GM21528 (cell line): ENCODE measurements at regions not wholly inside any gene's neighbourhood (a gene's known extent, or its start where the extent isn't known, plus 50 kb on each side); places are given as distances from the start of the nearest gene placed in this dataset.
"Not testable (repeated sequence)": the region's sequence is repeated elsewhere in the genome, so short reads cannot be mapped to it uniquely, and the experiment has no call there.

Experiments used
- ATAC-seq: cut with Tn5 transposase; IDR thresholded peaks from one replicate; pipeline ENCODE4 v1.9.1; 2021; ENCODE audit warnings: mild to moderate bottlenecking, moderate library complexity; ENCODE audit not compliant: unreplicated experiment, low FRiP score

GRCh38 chr11:25159341-25159740 lies 662.5 kb downstream of the LUZP2 start:
- ATAC-seq: no peak

- no peak for ATAC-seq
Observed at GRCh38 chr11:25163421-25163820, 666.6 kb downstream of the LUZP2 start.

- ATAC-seq: no peak
Observed at GRCh38 chr11:25180187-25180586, 683.3 kb downstream of the LUZP2 start.

GRCh38 chr11:25183411-25183810 lies 686.6 kb downstream of the LUZP2 start:
- no peak for ATAC-seq

GRCh38 chr11:25197515-25197914 lies 700.7 kb downstream of the LUZP2 start:
- ATAC-seq: no peak

- ATAC-seq: no peak
Observed at GRCh38 chr11:25198704-25199103, 701.9 kb downstream of the LUZP2 start.

GRCh38 chr11:25200925-25201324 lies 704.1 kb downstream of the LUZP2 start:
- no peak for ATAC-seq

- ATAC-seq: no peak
Observed at GRCh38 chr11:25206762-25207161, 709.9 kb downstream of the LUZP2 start.

GRCh38 chr11:25211635-25212254 lies 714.9 kb downstream of the LUZP2 start:
- ATAC-seq: no peak

- ATAC-seq: no peak
Observed at GRCh38 chr11:25214535-25215176, 717.8 kb downstream of the LUZP2 start.

GRCh38 chr11:25218036-25218435 lies 721.2 kb downstream of the LUZP2 start:
- no peak for ATAC-seq

GRCh38 chr11:25225078-25225477 lies 728.2 kb downstream of the LUZP2 start:
- ATAC-seq: no peak

- no peak for ATAC-seq
Observed at GRCh38 chr11:25242928-25243327, 746.1 kb downstream of the LUZP2 start.

- ATAC-seq: no peak
Observed at GRCh38 chr11:25244126-25244525, 747.3 kb downstream of the LUZP2 start.

- no peak for ATAC-seq
Observed at GRCh38 chr11:25247336-25247735, 750.5 kb downstream of the LUZP2 start.

- ATAC-seq: no peak
Observed at GRCh38 chr11:25252854-25253253, 756.0 kb downstream of the LUZP2 start.

- ATAC-seq: not testable (repeated sequence)
Observed at GRCh38 chr11:25263861-25264260, 767.0 kb downstream of the LUZP2 start.

- no peak for ATAC-seq
Observed at GRCh38 chr11:25271301-25271700, 774.4 kb downstream of the LUZP2 start.

- no peak for ATAC-seq
Observed at GRCh38 chr11:25272214-25272613, 775.4 kb downstream of the LUZP2 start.

- ATAC-seq: not testable (repeated sequence)
Observed at GRCh38 chr11:25280821-25281220, 784.0 kb downstream of the LUZP2 start.

GRCh38 chr11:25293166-25293565 lies 796.3 kb downstream of the LUZP2 start:
- no peak for ATAC-seq

- ATAC-seq: no peak
Observed at GRCh38 chr11:25298450-25298849, 801.6 kb downstream of the LUZP2 start.
